C4-2B (cell line): ENCODE measurements at regions not wholly inside any gene's neighbourhood (a gene's known extent, or its start where the extent isn't known, plus 50 kb on each side); places are given as distances from the start of the nearest gene placed in this dataset.

ENCODE experiments used
- H3K27ac ChIP-seq: fragments of 450-650 bp; 2 replicates; pipeline ENCODE4 v1.5.1; 2017
- ZFX ChIP-seq: fragments of 450-650 bp; IDR thresholded peaks from 2 replicates; pipeline ENCODE4 v1.6.1; 2017
- TF ChIP-seq, protein P1 (sequence below): fragments of 450-650 bp; conservative IDR thresholded peaks from 2 replicates; pipeline ENCODE4 v1.5.1; 2017; ENCODE audit warnings: mild to moderate bottlenecking

DNA sequence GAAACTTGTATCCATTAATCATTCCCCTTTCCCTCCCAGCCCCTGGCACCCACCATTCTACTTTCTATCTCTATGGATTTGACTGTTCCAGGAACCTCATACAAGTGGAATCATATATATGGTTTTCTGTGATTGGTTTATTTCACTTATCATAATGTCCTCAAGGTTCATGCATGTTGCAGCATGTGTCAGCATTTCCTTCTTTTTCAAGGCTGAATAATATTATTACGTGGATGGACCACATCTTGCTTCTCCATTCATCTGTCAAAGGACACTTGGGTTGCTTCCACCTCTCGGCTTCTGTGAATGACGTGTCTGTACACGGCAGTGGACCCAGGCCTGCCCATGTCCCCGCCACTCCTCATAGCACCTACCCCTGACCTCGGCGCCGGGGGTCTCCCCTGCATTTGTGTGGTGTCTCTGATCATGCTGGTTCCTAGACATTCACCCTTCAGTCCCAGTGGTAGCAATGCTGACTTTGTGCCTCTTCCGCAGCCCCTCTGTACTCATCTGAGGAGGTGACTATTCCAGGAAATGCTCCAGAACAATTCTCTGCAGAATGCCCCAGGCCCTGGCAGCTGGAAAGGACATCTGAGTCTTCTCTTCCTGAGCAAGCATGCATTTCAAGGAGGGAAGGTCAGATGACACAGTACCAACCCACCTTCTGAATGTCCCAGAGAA, 136.9 kb downstream of the PSMG1 start:
- TF ChIP-seq, protein P1, sequence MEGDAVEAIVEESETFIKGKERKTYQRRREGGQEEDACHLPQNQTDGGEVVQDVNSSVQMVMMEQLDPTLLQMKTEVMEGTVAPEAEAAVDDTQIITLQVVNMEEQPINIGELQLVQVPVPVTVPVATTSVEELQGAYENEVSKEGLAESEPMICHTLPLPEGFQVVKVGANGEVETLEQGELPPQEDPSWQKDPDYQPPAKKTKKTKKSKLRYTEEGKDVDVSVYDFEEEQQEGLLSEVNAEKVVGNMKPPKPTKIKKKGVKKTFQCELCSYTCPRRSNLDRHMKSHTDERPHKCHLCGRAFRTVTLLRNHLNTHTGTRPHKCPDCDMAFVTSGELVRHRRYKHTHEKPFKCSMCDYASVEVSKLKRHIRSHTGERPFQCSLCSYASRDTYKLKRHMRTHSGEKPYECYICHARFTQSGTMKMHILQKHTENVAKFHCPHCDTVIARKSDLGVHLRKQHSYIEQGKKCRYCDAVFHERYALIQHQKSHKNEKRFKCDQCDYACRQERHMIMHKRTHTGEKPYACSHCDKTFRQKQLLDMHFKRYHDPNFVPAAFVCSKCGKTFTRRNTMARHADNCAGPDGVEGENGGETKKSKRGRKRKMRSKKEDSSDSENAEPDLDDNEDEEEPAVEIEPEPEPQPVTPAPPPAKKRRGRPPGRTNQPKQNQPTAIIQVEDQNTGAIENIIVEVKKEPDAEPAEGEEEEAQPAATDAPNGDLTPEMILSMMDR = no peak
- TF ChIP-seq ZFX = no peak
- no peak overlapping the region for H3K27ac ChIP-seq

DNA sequence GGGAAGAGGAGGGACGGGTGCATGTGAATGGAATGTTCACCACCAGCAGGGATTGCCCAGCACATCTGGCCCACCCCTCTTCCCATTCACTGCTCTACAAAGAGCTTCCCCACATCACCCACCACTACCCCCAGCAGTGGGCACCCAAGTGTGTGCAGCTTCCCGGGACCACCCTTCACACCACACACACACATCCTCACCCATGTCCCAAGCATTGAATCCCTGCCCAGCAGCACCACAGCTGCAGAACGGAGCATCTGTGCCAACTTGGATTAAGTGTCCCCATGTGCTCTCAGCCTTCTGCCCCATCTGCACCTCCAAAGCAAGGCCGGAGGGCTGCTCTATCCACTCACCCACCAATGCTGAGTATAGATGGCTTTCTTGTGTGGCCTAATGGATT, 141.4 kb downstream of the PSMG1 start:
- no peak for TF ChIP-seq ZFX
- TF ChIP-seq, protein P1 = no peak
- no peak overlapping the region for H3K27ac ChIP-seq

DNA sequence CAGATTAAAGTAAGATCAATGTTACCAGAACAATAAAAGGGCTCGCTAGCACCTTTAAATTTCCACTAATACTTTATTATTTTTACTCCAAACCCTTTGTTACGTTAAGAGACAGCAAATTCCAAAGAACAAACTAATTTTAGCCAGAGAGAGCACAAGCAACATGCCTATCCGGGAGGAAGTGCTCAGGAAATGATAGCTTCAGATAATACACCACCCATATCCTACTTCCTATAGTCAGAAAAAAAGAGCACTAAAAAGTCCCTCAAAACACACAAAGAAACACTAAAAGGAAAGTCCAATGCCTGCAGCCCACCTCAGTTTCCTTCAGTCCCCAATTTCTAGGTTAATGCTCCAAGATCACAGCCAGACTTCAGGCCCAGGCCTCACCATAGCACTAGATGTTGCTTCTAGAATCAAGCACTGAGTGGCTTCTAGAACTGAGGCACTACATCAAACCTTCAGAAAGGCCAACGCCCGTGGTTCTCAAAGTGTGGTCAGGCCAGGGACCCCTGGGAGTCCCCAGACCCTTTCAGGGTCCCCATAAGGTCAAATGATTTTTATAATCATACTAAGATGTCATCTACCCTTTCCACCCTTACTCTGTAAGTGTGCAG, 142.6 kb downstream of the PSMG1 start:
- no peak overlapping the region for H3K27ac ChIP-seq
- TF ChIP-seq, protein P1 = no peak
- no peak for TF ChIP-seq ZFX

DNA sequence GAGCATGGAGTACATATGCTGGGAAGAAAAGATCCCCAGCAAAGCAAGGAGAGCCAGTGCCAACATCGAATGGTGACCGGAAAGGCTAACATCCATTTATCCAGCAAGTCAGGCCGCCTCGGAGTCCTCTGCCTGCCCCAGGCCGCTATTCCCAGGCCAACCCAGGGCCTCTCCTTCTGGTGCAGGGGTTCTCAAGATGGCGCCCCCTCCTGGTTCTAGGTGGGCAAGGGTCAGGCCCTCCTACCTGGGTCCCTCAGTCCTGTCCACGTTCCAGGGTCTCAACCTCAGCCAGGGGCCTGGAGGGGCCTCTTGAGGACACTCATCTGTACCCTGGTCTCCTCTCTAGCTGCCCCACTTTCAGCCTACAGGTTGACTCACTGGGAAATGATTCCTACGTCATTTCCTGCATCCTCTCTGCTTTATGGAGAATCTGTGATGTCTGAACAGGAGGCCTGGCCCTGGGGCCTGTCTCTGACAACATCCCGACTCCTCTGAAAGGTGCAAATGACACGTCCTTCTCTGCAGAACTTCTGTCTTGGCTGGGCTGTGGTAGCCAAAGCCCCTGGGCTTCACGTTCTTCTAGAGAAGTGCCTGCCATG, 145.3 kb downstream of the PSMG1 start:
- TF ChIP-seq, protein P1 = no peak
- no peak for TF ChIP-seq ZFX
- H3K27ac ChIP-seq = no peak overlapping the region

DNA sequence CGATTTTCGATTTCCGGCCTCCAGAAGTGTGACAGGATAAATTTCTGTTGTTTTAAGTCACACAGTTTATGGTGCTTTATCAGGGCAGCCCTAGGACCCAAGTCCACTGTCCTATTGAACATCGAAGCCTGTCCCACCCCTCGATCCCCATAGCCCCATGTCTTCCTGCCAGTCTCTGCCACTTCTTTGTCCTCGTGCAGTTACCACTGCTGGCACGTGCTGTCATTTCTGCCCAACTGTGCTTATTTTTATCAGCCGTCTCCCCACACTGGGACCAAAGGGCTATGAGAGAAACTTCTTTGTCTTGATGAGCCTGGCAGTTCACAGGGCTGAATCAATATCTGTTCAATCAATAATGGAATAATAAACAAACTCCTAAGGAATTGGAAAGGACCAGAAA, 146.7 kb downstream of the PSMG1 start:
- H3K27ac ChIP-seq = no peak overlapping the region
- TF ChIP-seq, protein P1 = no peak
- no peak for TF ChIP-seq ZFX

DNA sequence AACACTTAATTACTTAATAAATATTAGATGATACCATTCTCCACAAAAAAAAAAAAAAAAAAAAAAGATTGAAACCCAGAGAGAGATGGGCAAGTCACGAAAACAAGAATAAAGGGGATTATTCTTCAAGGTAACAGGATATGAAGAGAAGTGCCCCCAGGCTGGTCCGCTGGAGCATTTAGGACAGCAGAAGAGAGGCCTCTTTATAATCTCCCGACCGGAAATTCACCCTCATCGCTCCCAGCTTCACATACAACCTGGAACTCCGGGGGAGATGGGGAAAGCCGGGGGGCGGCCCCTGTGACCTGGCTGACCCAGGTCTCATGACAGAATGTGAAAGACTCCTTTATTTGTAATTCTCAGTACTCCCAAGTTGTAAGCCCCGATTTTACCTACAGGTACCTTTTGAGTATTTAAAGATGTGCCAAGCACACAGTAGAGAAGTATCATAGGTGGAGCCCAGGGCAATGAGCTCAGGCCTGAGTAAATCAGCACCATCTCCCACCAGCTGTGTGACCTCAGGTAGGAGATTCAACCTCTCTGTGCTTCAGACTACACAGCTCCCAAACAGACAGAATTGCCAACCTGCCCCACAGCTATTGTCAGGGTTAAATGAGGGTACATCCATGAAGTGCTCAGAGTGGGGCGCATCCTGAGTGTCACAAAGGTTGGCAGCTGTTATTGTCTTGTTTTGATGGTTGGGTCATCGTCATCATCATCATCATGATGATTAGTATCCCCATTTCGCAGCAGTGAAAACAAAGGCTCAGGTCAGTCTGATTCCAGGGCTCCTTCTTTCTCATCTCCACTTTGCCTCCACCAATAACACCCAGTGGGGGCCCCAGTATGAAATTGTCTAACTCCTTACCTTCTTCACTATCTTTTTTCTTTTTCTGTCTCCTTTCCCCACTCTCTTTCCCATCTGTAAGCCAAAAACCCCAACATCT, 148.4 kb downstream of the PSMG1 start:
- TF ChIP-seq, protein P1 = no peak
- TF ChIP-seq ZFX = no peak
- H3K27ac ChIP-seq = no peak overlapping the region
